ENCODE measurements at regions not wholly inside any gene's neighbourhood (a gene's known extent, or its start where the extent isn't known, plus 50 kb on each side); places are given as distances from the start of the nearest gene placed in this dataset.
A peak's percentile ranks its signal among the peaks of the same experiment; 100 is the strongest.

DNA sequence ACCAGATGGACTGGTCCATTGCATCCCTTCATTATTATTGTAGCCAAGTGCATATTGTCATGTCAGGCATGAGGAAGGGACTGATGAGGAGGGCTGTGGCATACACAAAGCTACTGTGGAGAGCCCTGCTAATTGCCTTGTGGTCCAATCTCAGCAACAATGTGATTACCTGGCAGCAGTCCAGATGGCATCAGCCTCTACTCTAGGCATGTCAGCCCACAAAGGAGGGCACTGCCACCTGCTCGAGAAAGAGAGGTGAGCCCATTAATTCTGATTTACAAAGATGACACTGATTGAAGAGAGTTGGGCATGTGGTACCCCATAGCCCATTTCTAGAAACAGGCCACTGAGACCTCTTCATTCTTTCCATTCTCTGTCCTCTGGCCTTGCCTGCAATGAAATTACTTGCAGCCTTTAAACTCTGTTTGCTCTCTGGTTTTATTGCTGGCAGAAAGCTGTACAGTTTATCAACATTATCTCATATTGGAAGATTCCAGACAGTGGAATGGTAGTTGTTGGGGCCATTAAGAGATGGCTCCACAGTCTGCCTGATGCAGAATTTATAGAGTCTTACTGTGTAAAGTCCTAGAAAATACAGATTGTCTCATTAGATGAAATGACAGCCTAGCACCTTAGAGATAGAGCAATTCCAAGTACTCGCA, 307.7 kb downstream of the ARPP21 start:
- DNase-seq (ENCODE audit: low spot score) = no peak

- DNase-seq (ENCODE audit: low spot score) = no peak
These were observed 310.7 kb downstream of the ARPP21 start for GRCh38 chr3:35950021-35950420.

- no peak for DNase-seq (ENCODE audit: low spot score)
These were observed 315.1 kb downstream of the ARPP21 start for GRCh38 chr3:35954413-35954812.

GRCh38 chr3:35965908-35966307, 326.6 kb downstream of the ARPP21 start:
- DNase-seq (ENCODE audit: low spot score) = peak; percentile 18

GRCh38 chr3:35966629-35967464, 327.5 kb downstream of the ARPP21 start:
- DNase-seq (ENCODE audit: low spot score) = no peak

DNA sequence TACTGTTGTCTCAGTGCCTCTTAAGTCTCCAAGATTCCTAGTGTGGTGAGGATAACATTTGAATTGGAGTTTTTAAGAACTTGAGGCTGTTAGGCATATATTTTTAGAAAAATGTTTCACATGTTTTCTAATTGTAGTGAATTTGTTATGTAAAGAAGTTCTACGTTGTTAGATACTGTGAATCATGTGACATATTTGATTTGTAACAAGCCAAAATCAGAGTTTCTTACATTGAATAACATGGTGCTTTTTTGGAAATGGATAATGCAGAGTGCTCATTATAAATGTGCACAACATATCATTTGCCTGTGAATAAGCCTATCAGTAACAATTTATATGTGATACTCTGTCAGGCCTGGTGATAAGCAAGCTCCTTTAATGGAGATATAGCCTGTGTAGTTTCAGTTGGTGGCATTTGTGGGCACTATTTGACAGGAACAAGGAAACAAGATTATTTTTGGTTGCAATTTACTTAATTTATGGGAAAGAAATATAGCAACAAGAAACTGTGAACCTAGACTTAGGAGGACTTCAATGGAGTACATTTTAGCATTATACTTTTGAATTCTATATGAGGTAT, 328.8 kb downstream of the ARPP21 start:
- no peak for DNase-seq (ENCODE audit: low spot score)

DNA sequence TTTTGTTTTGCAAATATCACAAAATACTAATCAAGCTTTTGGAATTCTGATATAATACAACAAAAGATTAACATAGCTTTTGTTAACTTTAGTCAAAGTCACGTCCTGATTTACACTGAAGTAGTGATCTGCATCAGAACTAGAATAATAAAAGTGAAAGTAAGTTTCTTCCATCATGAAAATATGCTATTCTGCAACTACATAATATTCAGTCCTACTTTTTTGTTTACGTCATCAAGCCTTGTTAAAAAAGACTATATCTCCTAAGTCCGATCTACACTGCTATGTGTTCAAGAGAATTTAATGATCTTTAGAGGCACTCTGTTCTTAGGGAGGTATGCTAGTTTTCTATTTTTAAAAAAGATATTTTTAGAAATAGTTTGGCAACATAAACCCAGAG, 330.1 kb downstream of the ARPP21 start:
- no peak for DNase-seq (ENCODE audit: low spot score)

DNA sequence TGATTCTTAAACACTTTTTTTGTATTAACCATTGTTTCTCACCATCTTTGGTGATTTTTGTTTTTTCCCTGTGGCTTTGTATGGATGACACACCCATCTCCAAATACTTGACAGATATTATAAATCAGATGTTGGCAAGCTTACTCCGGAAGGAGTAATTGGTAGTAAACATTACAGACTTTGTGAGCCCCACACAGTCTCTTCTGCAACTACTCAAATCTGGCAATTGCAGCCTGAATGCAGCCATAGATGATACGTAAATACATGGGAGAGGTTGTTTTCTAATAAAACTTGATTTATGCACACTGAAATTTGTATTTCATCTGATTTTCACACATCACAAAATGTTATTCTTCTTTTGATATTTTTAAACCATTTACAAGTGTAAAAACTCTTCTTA, 331.5 kb downstream of the ARPP21 start:
- no peak for DNase-seq (ENCODE audit: low spot score)

GRCh38 chr3:35971686-35972085, 332.4 kb downstream of the ARPP21 start:
- DNase-seq (ENCODE audit: low spot score) = no peak

DNA sequence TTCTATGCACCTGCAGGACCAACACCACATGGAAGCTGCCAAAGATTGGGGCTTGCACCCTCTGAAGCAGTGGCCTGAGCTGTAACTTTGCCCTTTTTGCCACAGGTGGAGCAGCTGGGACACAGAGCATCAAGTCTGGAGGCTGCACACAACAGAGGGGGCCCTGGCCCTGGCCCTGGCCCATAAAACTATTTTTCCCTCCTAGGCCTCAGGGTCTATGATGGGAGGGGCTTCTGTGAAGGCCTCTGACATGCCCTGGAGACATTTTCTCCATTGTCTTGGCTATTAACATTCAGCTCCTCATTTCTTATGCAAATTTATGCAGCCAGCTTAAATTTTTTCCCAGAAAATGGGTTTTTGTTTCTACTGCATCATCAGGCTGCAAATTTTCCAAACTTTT, 335.5 kb downstream of the ARPP21 start:
- DNase-seq (ENCODE audit: low spot score) = no peak

DNA sequence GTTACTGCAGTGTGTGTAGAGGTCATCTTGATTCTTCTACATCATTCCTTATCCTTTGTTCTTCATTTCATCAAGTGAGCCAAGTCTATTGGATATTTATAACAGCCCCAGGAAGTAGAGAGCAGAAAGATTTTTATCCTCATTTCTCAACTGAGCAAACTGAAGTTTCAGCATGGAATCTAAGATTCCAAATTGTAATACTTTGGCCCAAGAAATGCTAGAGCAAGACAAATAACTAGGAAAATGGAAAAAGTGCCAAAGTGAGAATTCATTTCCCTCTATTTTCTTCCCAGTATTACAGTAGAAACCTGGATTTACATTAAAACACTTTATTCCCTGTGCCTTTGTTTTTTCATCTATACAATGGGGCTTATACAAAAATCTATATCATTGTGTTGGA, 346.8 kb downstream of the ARPP21 start:
- no peak for DNase-seq (ENCODE audit: low spot score)

GRCh38 chr3:35987386-35987785, 348.1 kb downstream of the ARPP21 start:
- DNase-seq (ENCODE audit: low spot score) = no peak

DNA sequence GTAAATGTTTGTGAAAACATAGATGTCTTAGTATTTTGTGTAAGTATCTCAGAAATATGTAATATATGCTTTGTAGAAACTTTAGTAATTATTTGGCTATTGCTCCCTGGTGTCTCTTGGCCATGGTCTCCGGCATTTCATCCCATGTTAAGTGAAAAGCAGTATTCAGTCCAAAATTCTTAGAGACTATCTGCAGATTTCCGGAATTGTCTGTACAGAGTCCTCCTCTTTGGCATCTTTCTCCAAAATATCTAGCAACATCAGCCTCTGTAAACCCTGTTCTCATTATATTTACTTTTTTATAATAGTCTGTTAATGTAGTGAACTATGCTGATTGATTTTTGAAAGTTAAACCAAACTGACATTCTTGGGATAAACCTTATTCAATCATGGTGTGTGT, 352.7 kb downstream of the ARPP21 start:
- no peak for DNase-seq (ENCODE audit: low spot score)

GRCh38 chr3:36011791-36012190, 368.5 kb upstream of the STAC start:
- DNase-seq (ENCODE audit: low spot score) = no peak

- DNase-seq (ENCODE audit: low spot score) = no peak
These were observed 366.9 kb upstream of the STAC start for GRCh38 chr3:36013425-36013824.

DNA sequence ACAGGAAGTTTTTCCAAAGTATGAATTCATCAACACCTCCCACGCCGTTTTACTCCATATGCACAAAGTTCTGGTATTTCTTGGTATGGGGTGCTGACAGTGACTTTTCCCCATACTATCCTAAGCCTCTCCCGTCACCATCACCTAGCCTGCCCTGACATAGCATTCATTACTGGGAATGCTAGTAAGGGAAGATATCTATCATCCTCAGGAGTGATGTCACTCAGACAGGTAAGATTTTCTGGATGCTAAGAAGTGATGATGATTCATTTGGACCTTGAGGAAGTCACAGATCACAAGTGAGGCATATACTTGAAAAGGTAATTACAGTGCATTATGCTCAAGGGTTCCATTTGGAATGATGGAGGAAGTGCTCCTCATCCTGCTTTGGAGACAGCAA, 355.1 kb upstream of the STAC start:
- no peak for DNase-seq (ENCODE audit: low spot score)

- DNase-seq (ENCODE audit: low spot score) = no peak
These were observed 347.9 kb upstream of the STAC start for GRCh38 chr3:36032180-36033047.

- DNase-seq (ENCODE audit: low spot score) = no peak
These were observed 321.8 kb upstream of the STAC start for GRCh38 chr3:36058404-36059030.

GRCh38 chr3:36060950-36061349, 319.4 kb upstream of the STAC start:
- no peak for DNase-seq (ENCODE audit: low spot score)

GRCh38 chr3:36063992-36064391, 316.3 kb upstream of the STAC start:
- DNase-seq (ENCODE audit: low spot score) = no peak

- no peak for DNase-seq (ENCODE audit: low spot score)
These were observed 315.0 kb upstream of the STAC start for GRCh38 chr3:36065321-36065720.

- no peak for DNase-seq (ENCODE audit: low spot score)
These were observed 304.8 kb upstream of the STAC start for GRCh38 chr3:36075491-36075890.
